ENCODE measurements at regions not wholly inside any gene's neighbourhood (a gene's known extent, or its start where the extent isn't known, plus 50 kb on each side); places are given as distances from the start of the nearest gene placed in this dataset.

- H3K4me2 ChIP-seq (ENCODE audit: control insufficient read depth, extremely low read depth, insufficient read depth, low read depth, low read length) = no peak overlapping the region
- no peak overlapping the region for H2AFZ ChIP-seq (ENCODE audit: control insufficient read depth, low read length)
- no peaks in the 10 kb centered on the region for H3K27me3 ChIP-seq (ENCODE audit: control insufficient read depth, extremely low read depth, insufficient read depth, low read length)
- no peaks in the 10 kb centered on the region for H3K9me3 ChIP-seq (ENCODE audit: control insufficient read depth, low read depth, low read length)
- no peak overlapping the region for H3K9ac ChIP-seq (ENCODE audit: control insufficient read depth, extremely low read depth, insufficient read depth, low read length)
- H3K79me2 ChIP-seq (ENCODE audit: control insufficient read depth, insufficient read depth, low read length) = no peaks in the 10 kb centered on the region
- no peak overlapping the region for H3K27ac ChIP-seq (ENCODE audit: control insufficient read depth, insufficient read depth, low read length)
- H3K9me1 ChIP-seq (ENCODE audit: control insufficient read depth, extremely low read depth, insufficient read depth, low read length) = no peaks in the 10 kb centered on the region
- DNase-seq (ENCODE audit: low read depth, low spot score) = no peak
- no peak for FAIRE-seq
- no peaks in the 10 kb centered on the region for H4K20me1 ChIP-seq (ENCODE audit: control insufficient read depth, extremely low read depth, insufficient read depth, low read length)
- H3K4me1 ChIP-seq (ENCODE audit: control insufficient read depth, extremely low read depth, insufficient read depth, low read length) = no peaks in the 10 kb centered on the region
- no peaks in the 10 kb centered on the region for H3K36me3 ChIP-seq (ENCODE audit: control insufficient read depth in 2 of 2, extremely low read depth in 1 of 2, insufficient read depth in 2 of 2, low read length in 2 of 2)
- dilution Hi-C loops (cut with MboI; ENCODE audit: extremely low pct_ligation_motif_present, low sequenced_read_pairs) = no loop called here
- TF ChIP-seq EZH2 (IDR thresholded peaks at IDR 0.05; ENCODE audit: low read length) (no peak), CTCF (optimal IDR thresholded peaks at IDR 0.05 in 1 of 3, IDR thresholded peaks at IDR 0.05 in 1 of 3, conservative IDR thresholded peaks at IDR 0.05 in 1 of 3; ENCODE audit: extremely low read depth in 1 of 3, insufficient read depth in 2 of 3, low read length in 3 of 3) (no peak)
- no peak overlapping the region for H3K4me3 ChIP-seq (ENCODE audit: control insufficient read depth in 2 of 3, extremely low read depth in 1 of 3, insufficient read depth in 2 of 3, low read depth in 1 of 3, low read length in 3 of 3)
Observed at GRCh38 chr4:113844369-113844768, 82.8 kb upstream of the CAMK2D start.

GRCh38 chr4:113840861-113841260 is 79.3 kb upstream of the CAMK2D start:
- H3K27me3 ChIP-seq (ENCODE audit: control insufficient read depth, extremely low read depth, insufficient read depth, low read length) = no peaks in the 10 kb centered on the region
- dilution Hi-C loops (cut with MboI; ENCODE audit: extremely low pct_ligation_motif_present, low sequenced_read_pairs) = no loop called here
- FAIRE-seq = peak; percentile 5
- H4K20me1 ChIP-seq (ENCODE audit: control insufficient read depth, extremely low read depth, insufficient read depth, low read length) = no peaks in the 10 kb centered on the region
- H2AFZ ChIP-seq (ENCODE audit: control insufficient read depth, low read length) = no peak overlapping the region
- H3K4me3 ChIP-seq (ENCODE audit: control insufficient read depth in 2 of 3, extremely low read depth in 1 of 3, insufficient read depth in 2 of 3, low read depth in 1 of 3, low read length in 3 of 3) = no peak overlapping the region
- H3K9me3 ChIP-seq (ENCODE audit: control insufficient read depth, low read depth, low read length) = no peaks in the 10 kb centered on the region
- peak overlapping the region; percentile 2 for H3K4me2 ChIP-seq (ENCODE audit: control insufficient read depth, extremely low read depth, insufficient read depth, low read depth, low read length)
- no peak overlapping the region for H3K9ac ChIP-seq (ENCODE audit: control insufficient read depth, extremely low read depth, insufficient read depth, low read length)
- H3K27ac ChIP-seq (ENCODE audit: control insufficient read depth, insufficient read depth, low read length) = no peak overlapping the region
- no peak for DNase-seq (ENCODE audit: low read depth, low spot score)
- no peaks in the 10 kb centered on the region for H3K36me3 ChIP-seq (ENCODE audit: control insufficient read depth in 2 of 2, extremely low read depth in 1 of 2, insufficient read depth in 2 of 2, low read length in 2 of 2)
- no peaks in the 10 kb centered on the region for H3K79me2 ChIP-seq (ENCODE audit: control insufficient read depth, insufficient read depth, low read length)
- TF ChIP-seq CTCF (optimal IDR thresholded peaks at IDR 0.05 in 1 of 3, IDR thresholded peaks at IDR 0.05 in 1 of 3, conservative IDR thresholded peaks at IDR 0.05 in 1 of 3; ENCODE audit: extremely low read depth in 1 of 3, insufficient read depth in 2 of 3, low read length in 3 of 3) = no peak
- TF ChIP-seq EZH2 (IDR thresholded peaks at IDR 0.05; ENCODE audit: low read length) = no peak
- H3K4me1 ChIP-seq (ENCODE audit: control insufficient read depth, extremely low read depth, insufficient read depth, low read length) = peaks cover 13% of the 10 kb centered on the region
- no peaks in the 10 kb centered on the region for H3K9me1 ChIP-seq (ENCODE audit: control insufficient read depth, extremely low read depth, insufficient read depth, low read length)

All from keratinocyte (primary cell).